ENCODE measurements at regions not wholly inside any gene's neighbourhood (a gene's known extent, or its start where the extent isn't known, plus 50 kb on each side); places are given as distances from the start of the nearest gene placed in this dataset.

DNA sequence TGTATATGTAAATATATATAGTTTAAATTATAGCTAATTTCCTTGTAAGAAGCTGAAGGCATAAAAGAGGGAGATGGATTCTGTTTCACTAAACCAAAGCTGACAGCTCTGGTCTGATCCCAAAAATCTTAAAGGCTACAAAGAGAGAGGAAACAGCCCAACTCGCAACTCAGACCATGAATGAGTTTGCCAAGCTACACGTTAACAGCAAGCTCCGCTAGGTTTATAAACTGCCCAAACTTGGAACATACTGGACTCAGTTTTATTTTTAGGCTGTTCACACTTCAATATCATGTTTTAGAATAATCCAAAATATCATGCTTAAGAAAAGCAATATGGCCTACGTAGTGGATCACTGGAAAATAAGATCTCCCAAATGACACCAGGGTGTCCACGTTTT is 318.3 kb upstream of the RPS23 start:
- no peak overlapping the region for H4K8ac ChIP-seq (ENCODE audit: extremely low read depth, insufficient read depth, low read length)
- H3K9ac ChIP-seq (replicated peaks in 1 of 4; ENCODE audit: extremely low read depth in 1 of 4, low read depth in 3 of 4, low read length in 3 of 4), result no peak overlapping the region
- POLR2A ChIA-PET (ENCODE audit: partially characterized antibody), result no interaction called here
- no peaks in the 10 kb centered on the region for H4K20me1 ChIP-seq (replicated peaks in 1 of 2; ENCODE audit: control insufficient read depth in 1 of 2, insufficient read depth in 2 of 2, low read length in 2 of 2)
- H4K91ac ChIP-seq (replicated peaks; ENCODE audit: insufficient read length, low read length), result no peak overlapping the region
- no peak overlapping the region for H2AK5ac ChIP-seq (ENCODE audit: low read depth, low read length)
- H3K4me2 ChIP-seq (ENCODE audit: insufficient read depth in 1 of 2, low read depth in 2 of 2, low read length in 2 of 2), result no peak overlapping the region
- no peak overlapping the region for H2BK120ac ChIP-seq (replicated peaks; ENCODE audit: low read depth, low read length)
- H2AFZ ChIP-seq (ENCODE audit: low read length), result no peak overlapping the region
- no peak overlapping the region for H4K5ac ChIP-seq (ENCODE audit: insufficient read length, low read depth, low read length)
- no peak overlapping the region for H3K56ac ChIP-seq (replicated peaks; ENCODE audit: insufficient read length, low read depth, low read length)
- H3K79me1 ChIP-seq (ENCODE audit: low read depth, low read length), result no peaks in the 10 kb centered on the region
- no peak overlapping the region for H3K18ac ChIP-seq (ENCODE audit: extremely low read depth, low read length)
- no peaks in the 10 kb centered on the region for H3K9me3 ChIP-seq (ENCODE audit: insufficient read depth in 2 of 2, low read depth in 1 of 2, low read length in 1 of 2)
- no peaks in the 10 kb centered on the region for H3K23me2 ChIP-seq (ENCODE audit: low read depth, low read length)
- CTCF ChIA-PET (ENCODE audit: partially characterized antibody), result interaction anchor here (0.7 kb wide), 1 partner anchor 45 kb away, joined by 5 read pairs; no protein-coding TSS in a partner anchor
- no peak overlapping the region for H3K4me3 ChIP-seq (ENCODE audit: extremely low read depth in 1 of 4, insufficient read depth in 2 of 4, low read depth in 3 of 4, low read length in 4 of 4)
- H2BK15ac ChIP-seq (ENCODE audit: low read length), result no peak overlapping the region
- 95% methylated on average over 5 of the region's 5 CpGs; no CpG with 5 or more reads in 1 of the 2 experiments for whole genome bisulfite sequencing, 2 experiments (ENCODE audit: extremely low coverage in 1 of 2, insufficient coverage in 1 of 2, insufficient read length in 1 of 2, insufficient replicate concordance in 2 of 2, low coverage in 1 of 2, low lambda C conversion rate in 2 of 2, missing lambda C conversion rate in 1 of 2)
- no peak for FAIRE-seq
- no peak overlapping the region for H3K14ac ChIP-seq (ENCODE audit: insufficient read length)
- no peak for DNase-seq (ENCODE audit: low read depth in 1 of 2, low spot score in 2 of 2)
- H3K4ac ChIP-seq (replicated peaks; ENCODE audit: insufficient read length, low read depth, low read length), result no peak overlapping the region
- H3K23ac ChIP-seq (ENCODE audit: insufficient read length), result no peak overlapping the region
- no peak overlapping the region for H2BK5ac ChIP-seq (ENCODE audit: low read depth, low read length)
- no peaks in the 10 kb centered on the region for H3K36me3 ChIP-seq (ENCODE audit: control insufficient read depth in 2 of 4, insufficient read depth in 4 of 4, low read length in 3 of 4)
- no peak overlapping the region for H2BK12ac ChIP-seq (ENCODE audit: low read depth, low read length)
- no peaks in the 10 kb centered on the region for H3K79me2 ChIP-seq (ENCODE audit: control insufficient read depth in 1 of 2, insufficient read depth in 2 of 2, low read length in 2 of 2)
- no peak overlapping the region for H2BK20ac ChIP-seq (ENCODE audit: low read length)
- H3K4me1 ChIP-seq (replicated peaks in 1 of 4; ENCODE audit: control insufficient read depth in 3 of 4, insufficient read depth in 4 of 4, low read length in 3 of 4), result peaks cover 0 to 9% (median 5%) of the 10 kb centered on the region in 4 experiments
- no peaks in the 10 kb centered on the region for H3K27me3 ChIP-seq (replicated peaks in 1 of 4; ENCODE audit: control insufficient read depth in 3 of 4, extremely low read depth in 1 of 4, insufficient read depth in 3 of 4, low read length in 3 of 4)
- no peak overlapping the region for H3K27ac ChIP-seq (ENCODE audit: low read depth, low read length)
- no peak for TF ChIP-seq CHD2 (IDR thresholded peaks at IDR 0.05; ENCODE audit: low read length)
- TF ChIP-seq HDAC6 (IDR thresholded peaks at IDR 0.05; ENCODE audit: low read depth, low read length), result no peak
- no peak for TF ChIP-seq NRF1 (IDR thresholded peaks at IDR 0.05; ENCODE audit: low read depth, low read length)
- no peak for TF ChIP-seq NANOG (IDR thresholded peaks at IDR 0.05; ENCODE audit: insufficient read depth, low read depth, low read length, poor library complexity, severe bottlenecking)
- TF ChIP-seq YY1 (IDR thresholded peaks at IDR 0.05; ENCODE audit: low read depth, low read length), result no peak
- TF ChIP-seq TBP (IDR thresholded peaks at IDR 0.05; ENCODE audit: low read depth, low read length), result no peak
- TF ChIP-seq SIN3A (conservative IDR thresholded peaks at IDR 0.05 in 1 of 2, IDR thresholded peaks at IDR 0.05 in 1 of 2; ENCODE audit: low read depth in 1 of 2, low read length in 2 of 2), result no peak
- TF ChIP-seq BACH1 (IDR thresholded peaks at IDR 0.05; ENCODE audit: low read length), result no peak
- TF ChIP-seq, protein P1, sequence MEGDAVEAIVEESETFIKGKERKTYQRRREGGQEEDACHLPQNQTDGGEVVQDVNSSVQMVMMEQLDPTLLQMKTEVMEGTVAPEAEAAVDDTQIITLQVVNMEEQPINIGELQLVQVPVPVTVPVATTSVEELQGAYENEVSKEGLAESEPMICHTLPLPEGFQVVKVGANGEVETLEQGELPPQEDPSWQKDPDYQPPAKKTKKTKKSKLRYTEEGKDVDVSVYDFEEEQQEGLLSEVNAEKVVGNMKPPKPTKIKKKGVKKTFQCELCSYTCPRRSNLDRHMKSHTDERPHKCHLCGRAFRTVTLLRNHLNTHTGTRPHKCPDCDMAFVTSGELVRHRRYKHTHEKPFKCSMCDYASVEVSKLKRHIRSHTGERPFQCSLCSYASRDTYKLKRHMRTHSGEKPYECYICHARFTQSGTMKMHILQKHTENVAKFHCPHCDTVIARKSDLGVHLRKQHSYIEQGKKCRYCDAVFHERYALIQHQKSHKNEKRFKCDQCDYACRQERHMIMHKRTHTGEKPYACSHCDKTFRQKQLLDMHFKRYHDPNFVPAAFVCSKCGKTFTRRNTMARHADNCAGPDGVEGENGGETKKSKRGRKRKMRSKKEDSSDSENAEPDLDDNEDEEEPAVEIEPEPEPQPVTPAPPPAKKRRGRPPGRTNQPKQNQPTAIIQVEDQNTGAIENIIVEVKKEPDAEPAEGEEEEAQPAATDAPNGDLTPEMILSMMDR (IDR thresholded peaks at IDR 0.05; ENCODE audit: control extremely low read depth in 1 of 3, insufficient read depth in 1 of 3, low read depth in 1 of 3, low read length in 3 of 3), result no peak
- TF ChIP-seq CBX5 (IDR thresholded peaks at IDR 0.05; ENCODE audit: low read depth, low read length), result no peak
- TF ChIP-seq CBX8 (IDR thresholded peaks at IDR 0.05; ENCODE audit: borderline replicate concordance, low read depth, low read length), result no peak
- no peak for TF ChIP-seq CEBPB (IDR thresholded peaks at IDR 0.05; ENCODE audit: low read depth, low read length)
- no peak for TF ChIP-seq PHF8 (conservative IDR thresholded peaks at IDR 0.05; ENCODE audit: low read depth, low read length)

Measured in H1 (cell line).